IMR-90 (cell line): ENCODE measurements at regions not wholly inside any gene's neighbourhood (a gene's known extent, or its start where the extent isn't known, plus 50 kb on each side); places are given as distances from the start of the nearest gene placed in this dataset.

ENCODE experiments used
- ATAC-seq: fragments of 200-7000 bp; cut with Tn5 transposase; 2 replicates; pipeline ENCODE4 v1.9.1; 2020; ENCODE audit warnings: low read depth, mild to moderate bottlenecking, moderate library complexity
- BruUV-seq: library from RNA; stranded (reverse); fragments of 400-500 nt; replicated peaks from 2 replicates; lab custom pipeline; 2021; lab: Mats Ljungman, UMichigan
- CTCF ChIA-PET: fragments of 300-600 bp; formaldehyde crosslinking; extraction: SDS; loops from one replicate; lab custom pipeline; 2021; ENCODE audit warnings: antibody characterized with exemption; lab: Yijun Ruan, JAX
- POLR2A ChIA-PET: fragments of 300-600 bp; sonication (Branson Sonifier 250); formaldehyde crosslinking; loops from one replicate; lab custom pipeline; 2022; ENCODE audit warnings: antibody characterized with exemption; ENCODE audit not compliant: unreplicated experiment; lab: Charles Lee
- DNase-seq: peaks from one replicate; pipeline ENCODE4 v3.0.0; 2013
- H2AFZ ChIP-seq: replicated peaks from 2 replicates; pipeline ENCODE3; 2013; ENCODE audit warnings: low read length, mild to moderate bottlenecking; ENCODE audit not compliant: poor library complexity
- H2AK5ac ChIP-seq: 2 replicates; pipeline ENCODE4 v1.6.1; 2013; ENCODE audit warnings: low read depth, low read length, inconsistent platforms
- H2AK9ac ChIP-seq: replicated peaks from 2 replicates; pipeline ENCODE3; 2013; ENCODE audit warnings: mild to moderate bottlenecking, low read depth, low read length, moderate library complexity; ENCODE audit not compliant: poor library complexity
- H2BK120ac ChIP-seq: 2 replicates; pipeline ENCODE4 v1.6.1; 2013; ENCODE audit warnings: low read depth, low read length, inconsistent platforms
- H2BK15ac ChIP-seq: 3 replicates; pipeline ENCODE4 v1.6.1; 2013; ENCODE audit warnings: low read depth, low read length, inconsistent platforms
- H2BK20ac ChIP-seq: 2 replicates; pipeline ENCODE4 v1.6.1; 2013; ENCODE audit warnings: low read depth, mild to moderate bottlenecking, inconsistent platforms, low read length, moderate library complexity
- H2BK5ac ChIP-seq: 2 replicates; pipeline ENCODE4 v1.6.1; 2013; ENCODE audit warnings: mild to moderate bottlenecking, low read depth, low read length, inconsistent platforms; ENCODE audit not compliant: poor library complexity, severe bottlenecking
- H3K14ac ChIP-seq: replicated peaks from 2 replicates; pipeline ENCODE4 v1.6.1; 2013; ENCODE audit warnings: low read depth, low read length, inconsistent platforms
- H3K18ac ChIP-seq: 2 replicates; pipeline ENCODE4 v1.6.1; 2013; ENCODE audit warnings: low read depth, low read length, control low read depth
- H3K23ac ChIP-seq: 2 replicates; pipeline ENCODE4 v1.6.1; 2013; ENCODE audit warnings: low read depth, low read length, inconsistent platforms
- H3K27ac ChIP-seq: 2 replicates; pipeline ENCODE4 v1.5.1; 2013; ENCODE audit warnings: mild to moderate bottlenecking, control low read depth, low read length; ENCODE audit not compliant: insufficient read depth
- H3K27me3 ChIP-seq: 2 replicates; pipeline ENCODE4 v1.6.1; 2013; ENCODE audit warnings: low read length; ENCODE audit not compliant: control insufficient read depth, insufficient read depth
- H3K36me3 ChIP-seq: 2 replicates; pipeline ENCODE4 v1.6.1; 2013; ENCODE audit warnings: low read length, mixed read lengths; ENCODE audit not compliant: control insufficient read depth, insufficient read depth
- H3K4ac ChIP-seq: 2 replicates; pipeline ENCODE4 v1.6.1; 2013; ENCODE audit warnings: low read depth, low read length, inconsistent platforms
- H3K4me1 ChIP-seq: 2 replicates; pipeline ENCODE4 v1.6.1; 2013; ENCODE audit warnings: low read length, mixed read lengths; ENCODE audit not compliant: control insufficient read depth, insufficient read depth
- H3K4me2 ChIP-seq: 2 replicates; pipeline ENCODE4 v1.6.1; 2013; ENCODE audit warnings: low read depth, mild to moderate bottlenecking, control low read depth, low read length, moderate library complexity
- H3K4me3 ChIP-seq: 2 replicates; pipeline ENCODE4 v1.5.1; 2013; ENCODE audit warnings: low read depth, mild to moderate bottlenecking, control low read depth, low read length, moderate library complexity; ENCODE audit not compliant: insufficient read depth
- H3K56ac ChIP-seq: 2 replicates; pipeline ENCODE4 v1.6.1; 2013; ENCODE audit warnings: low read length, inconsistent platforms; ENCODE audit not compliant: insufficient read depth; ENCODE audit errors: extremely low read depth
- H3K79me1 ChIP-seq, 2 experiments: 2 replicates each; pipeline ENCODE4 v1.6.1; 2013; ENCODE audit warnings: low read length in 2 of 2, inconsistent platforms in 1 of 2, low read depth in 1 of 2
- H3K9ac ChIP-seq: 2 replicates; pipeline ENCODE4 v1.6.1; 2013; ENCODE audit warnings: low read depth, low read length, control low read depth
- H3K9me1 ChIP-seq: 2 replicates; pipeline ENCODE4 v1.6.1; 2013; ENCODE audit warnings: low read length, inconsistent platforms; ENCODE audit not compliant: insufficient read depth
- H3K9me3 ChIP-seq: 2 replicates; pipeline ENCODE4 v1.6.1; 2013; ENCODE audit warnings: low read length; ENCODE audit not compliant: control insufficient read depth, insufficient read depth
- H4K20me1 ChIP-seq: 2 replicates; pipeline ENCODE4 v1.6.1; 2013; ENCODE audit warnings: low read length, inconsistent platforms; ENCODE audit not compliant: insufficient read depth
- H4K5ac ChIP-seq: 2 replicates; pipeline ENCODE4 v1.6.1; 2013; ENCODE audit warnings: mild to moderate bottlenecking, low read depth, low read length, control low read depth
- H4K8ac ChIP-seq, 2 experiments: 2 replicates each; pipeline ENCODE4 v1.6.1; 2013; ENCODE audit warnings: low read depth in 2 of 2, low read length in 2 of 2, control low read depth in 1 of 2, inconsistent platforms in 1 of 2
- H4K91ac ChIP-seq: 2 replicates; pipeline ENCODE4 v1.6.1; 2013; ENCODE audit warnings: low read depth, low read length, inconsistent platforms; ENCODE audit not compliant: insufficient read depth
- BHLHE40 ChIP-seq: fragments of 150-350 bp; IDR thresholded peaks from 2 replicates; pipeline ENCODE4 v1.6.1; 2016; ENCODE audit warnings: mild to moderate bottlenecking, low read depth, low read length
- FOS ChIP-seq: fragments of 150-350 bp; IDR thresholded peaks from 2 replicates; pipeline ENCODE4 v1.6.1; 2016; ENCODE audit warnings: low read depth, low read length
- MAFK ChIP-seq: IDR thresholded peaks from 2 replicates; pipeline ENCODE4 v1.6.1; 2012; ENCODE audit warnings: low read depth, low read length, improper control_type of control experiment
- MAZ ChIP-seq: IDR thresholded peaks from 2 replicates; pipeline ENCODE4 v1.6.1; 2012; ENCODE audit warnings: low read depth, mild to moderate bottlenecking, low read length, improper control_type of control experiment, moderate library complexity, borderline replicate concordance
- MXI1 ChIP-seq: IDR thresholded peaks from 2 replicates; pipeline ENCODE4 v1.6.1; 2012; ENCODE audit warnings: low read depth, mild to moderate bottlenecking, low read length, moderate library complexity, borderline replicate concordance
- RAD21 ChIP-seq: IDR thresholded peaks from 2 replicates; pipeline ENCODE4 v1.6.1; 2012; ENCODE audit warnings: low read length, improper control_type of control experiment
- SMC3 ChIP-seq: fragments of 150-350 bp; IDR thresholded peaks from 2 replicates; pipeline ENCODE4 v1.6.1; 2016; ENCODE audit warnings: low read depth, mild to moderate bottlenecking, antibody characterized with exemption, low read length, moderate library complexity
- WGBS, 2 experiments: methylation state at CpG; one replicate each; pipeline versions ENCODE4 v1.1.5 to v1.1.7; 2013; ENCODE audit warnings: missing lambda C conversion rate in 2 of 2; ENCODE audit not compliant: insufficient read length in 1 of 2; ENCODE audit errors: extremely low coverage in 2 of 2; 5-methylcytosine and 5-hydroxymethylcytosine counted together
- dilution Hi-C: fragments of 300-500 bp; cut with HindIII; formaldehyde crosslinking; loops from one replicate; pipeline ENCODE4 v1.14.3; 2018; ENCODE audit warnings: low sequenced_read_pairs; ENCODE audit not compliant: unreplicated experiment
- in situ Hi-C: fragments of 300-500 bp; cut with MboI; formaldehyde crosslinking; loops from 3 replicates; pipeline ENCODE4 v1.14.3; 2019; ENCODE audit warnings: low sequenced_read_pairs, inconsistent platforms, mixed read lengths
- intact Hi-C: fragments of 100-400 bp; cut with micrococcal nuclease; formaldehyde crosslinking; loops from 2 replicates; pipeline ENCODE4 v1.10.0; 2022

DNA sequence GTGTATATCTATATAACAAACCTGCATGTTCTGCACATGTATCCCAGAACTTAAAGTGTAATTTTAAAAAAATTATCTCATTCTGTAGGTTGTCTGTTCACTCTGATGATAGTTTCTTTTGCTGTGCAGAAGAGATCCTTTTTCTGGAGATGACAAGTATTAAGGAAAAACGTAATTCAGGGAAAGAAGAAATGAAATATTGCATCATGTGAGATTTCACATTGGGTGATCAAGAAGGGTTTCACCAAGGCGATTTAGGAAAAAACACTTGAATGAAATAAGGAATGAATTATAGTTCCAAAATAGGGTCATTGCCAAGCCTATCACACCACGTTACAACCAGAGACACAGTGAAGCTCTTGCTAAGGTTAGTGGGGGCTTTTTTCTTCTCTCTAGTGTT, 227.9 kb downstream of the HNRNPD start:
- TF ChIP-seq RAD21 (no peak), SMC3 (no peak), MXI1 (no peak), MAFK (no peak), MAZ (no peak), FOS (no peak), BHLHE40 (no peak)
- intact Hi-C loops (no loop called here), in situ Hi-C loops (no loop called here), dilution Hi-C loops (no loop called here)
- no CpG with 5 or more reads among the region's 3 CpGs for WGBS, 2 experiments
- no peaks in the 10 kb centered on the region for H3K9me3 ChIP-seq
- ChIA-PET CTCF (no interaction called here), POLR2A (no interaction called here)
- BruUV-seq: no TSS peak
- H4K5ac ChIP-seq: no peak overlapping the region
- H2BK20ac ChIP-seq: no peak overlapping the region
- H4K8ac ChIP-seq: no peak overlapping the region
- H3K79me1 ChIP-seq: no peaks in the 10 kb centered on the region
- no peak overlapping the region for H3K4me3 ChIP-seq
- no peaks in the 10 kb centered on the region for H4K20me1 ChIP-seq
- H3K4me1 ChIP-seq: no peaks in the 10 kb centered on the region
- no peak for DNase-seq
- no peaks in the 10 kb centered on the region for H3K36me3 ChIP-seq
- no peak overlapping the region for H2BK120ac ChIP-seq
- H4K91ac ChIP-seq: no peak overlapping the region
- H3K27me3 ChIP-seq: no peaks in the 10 kb centered on the region
- H3K9ac ChIP-seq: no peak overlapping the region
- H2BK5ac ChIP-seq: no peak overlapping the region
- H3K56ac ChIP-seq: no peak overlapping the region
- H2AK9ac ChIP-seq: no peak overlapping the region
- H2AFZ ChIP-seq: no peak overlapping the region
- H2AK5ac ChIP-seq: no peak overlapping the region
- no peak for ATAC-seq
- no peak overlapping the region for H3K27ac ChIP-seq
- H3K9me1 ChIP-seq: no peaks in the 10 kb centered on the region
- H3K4ac ChIP-seq: no peak overlapping the region
- H3K18ac ChIP-seq: no peak overlapping the region
- H3K14ac ChIP-seq: no peak overlapping the region
- no peak overlapping the region for H3K23ac ChIP-seq
- H3K4me2 ChIP-seq: no peak overlapping the region
- H2BK15ac ChIP-seq: no peak overlapping the region
